Stimulated activated naive CD8-positive, alpha-beta T cell treated with anti-CD3 and anti-CD28 coated beads, Interleukin-15, amount 100 ng/mL, for 72 hours (primary cell): ENCODE measurements at regions not wholly inside any gene's neighbourhood (a gene's known extent, or its start where the extent isn't known, plus 50 kb on each side); places are given as distances from the start of the nearest gene placed in this dataset.
"Not testable (repeated sequence)": the region's sequence is repeated elsewhere in the genome, so short reads cannot be mapped to it uniquely, and the experiment has no call there.

Source experiments
- ATAC-seq: fragments of 150-1000 bp; cut with Tn5 transposase; 2 replicates; pipeline ENCODE4 v1.10.0; 2021; ENCODE audit warnings: mild to moderate bottlenecking, moderate library complexity
- DNase-seq, 2 donors: peaks; one replicate each; pipeline ENCODE4 v3.0.0; 2021 to 2022
- H3K27ac Mint-ChIP-seq, 2 donors: one replicate each; pipeline ENCODE4 v1.8.0; 2022; ENCODE audit warnings: mild to moderate bottlenecking in 2 of 2, mixed read lengths in 2 of 2, moderate library complexity in 2 of 2
- H3K27me3 Mint-ChIP-seq: one replicate; pipeline ENCODE4 v1.8.0; 2022; ENCODE audit warnings: mixed read lengths
- H3K4me1 Mint-ChIP-seq: one replicate; pipeline ENCODE4 v1.8.0; 2022; ENCODE audit warnings: mild to moderate bottlenecking, mixed read lengths
- H3K4me3 Mint-ChIP-seq, 2 donors: one replicate each; pipeline ENCODE4 v1.8.0; 2022; ENCODE audit warnings: mild to moderate bottlenecking in 2 of 2, mixed read lengths in 2 of 2, moderate library complexity in 1 of 2
- H3K9me3 Mint-ChIP-seq, 2 donors: one replicate each; pipeline ENCODE4 v1.8.0; 2022; ENCODE audit warnings: mixed read lengths in 2 of 2

DNA sequence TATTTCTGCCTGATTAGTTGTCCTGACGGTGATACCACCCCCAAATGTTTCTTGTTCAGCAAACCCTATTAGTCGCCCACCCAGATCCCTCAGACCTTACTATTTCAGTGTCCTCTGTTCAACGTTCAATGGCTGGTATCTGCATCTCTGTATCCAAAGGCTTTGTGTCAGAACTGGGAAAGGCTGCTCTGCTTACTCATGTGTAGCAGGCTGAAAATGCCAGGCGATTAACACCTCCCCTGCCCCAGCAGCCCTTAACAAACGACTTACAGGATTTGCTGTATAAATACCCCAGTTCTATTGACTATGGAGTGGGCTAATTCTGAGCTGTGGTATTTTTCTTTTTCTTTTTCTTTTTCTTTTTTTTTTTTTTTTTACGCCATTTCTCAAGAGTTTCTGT lies 415.0 kb downstream of the ZNF674 start:
- Mint-ChIP-seq H3K4me1 (no peaks in the 10 kb centered on the region), H3K9me3 (no peaks in the 10 kb centered on the region), H3K27me3 (no peaks in the 10 kb centered on the region), H3K27ac (no peak overlapping the region), H3K4me3 (no peak overlapping the region)
- DNase-seq: no peak
- ATAC-seq: no peak

DNA sequence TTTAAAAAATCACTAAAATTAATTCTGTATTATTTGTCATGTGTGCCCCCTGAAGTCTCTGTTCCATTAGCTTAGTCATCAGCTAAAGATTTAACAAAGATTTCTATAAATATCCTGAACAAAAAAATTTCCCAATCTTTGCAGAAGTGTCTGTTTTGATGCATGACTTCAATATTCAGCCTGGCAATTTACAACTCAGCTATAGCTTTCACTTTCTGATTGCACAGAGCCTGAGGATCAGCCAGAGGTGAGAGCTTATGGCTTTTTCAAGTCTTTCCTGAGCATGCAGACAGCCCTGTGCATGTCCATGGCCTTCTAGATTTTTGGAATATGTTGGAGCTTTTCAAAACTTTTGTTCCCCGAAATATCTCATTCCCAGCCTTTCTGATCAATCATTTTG lies 420.1 kb downstream of the ZNF674 start:
- DNase-seq (no peak), ATAC-seq (no peak)
- no peak overlapping the region for H3K27ac Mint-ChIP-seq
- no peaks in the 10 kb centered on the region for H3K4me1 Mint-ChIP-seq
- H3K4me3 Mint-ChIP-seq: no peak overlapping the region
- H3K27me3 Mint-ChIP-seq: no peaks in the 10 kb centered on the region
- H3K9me3 Mint-ChIP-seq: no peaks in the 10 kb centered on the region

DNA sequence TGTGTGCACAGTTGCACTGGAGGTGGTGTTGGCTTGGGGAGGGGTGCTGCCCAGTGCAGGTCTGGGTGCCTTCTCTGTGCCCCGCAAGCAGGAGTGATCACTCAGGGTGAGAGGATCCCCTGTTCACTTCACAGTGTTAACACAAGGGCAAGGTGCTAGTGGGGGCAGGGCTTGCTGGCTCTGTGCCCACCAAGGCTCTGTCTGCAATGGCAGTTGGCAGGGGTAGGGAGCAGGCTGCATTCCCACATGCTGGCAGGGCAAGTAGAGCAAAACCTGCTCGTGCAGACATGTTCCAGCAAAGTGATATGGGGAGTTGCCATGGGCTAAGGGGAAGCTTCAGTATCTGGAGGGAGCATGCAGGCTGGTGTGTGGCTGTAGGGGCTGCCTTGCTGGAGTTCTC lies 428.0 kb downstream of the ZNF674 start:
- no peak for DNase-seq
- Mint-ChIP-seq H3K27ac (no peak overlapping the region), H3K9me3 (no peaks in the 10 kb centered on the region), H3K27me3 (no peaks in the 10 kb centered on the region), H3K4me3 (no peak overlapping the region), H3K4me1 (no peaks in the 10 kb centered on the region)
- no peak for ATAC-seq

DNA sequence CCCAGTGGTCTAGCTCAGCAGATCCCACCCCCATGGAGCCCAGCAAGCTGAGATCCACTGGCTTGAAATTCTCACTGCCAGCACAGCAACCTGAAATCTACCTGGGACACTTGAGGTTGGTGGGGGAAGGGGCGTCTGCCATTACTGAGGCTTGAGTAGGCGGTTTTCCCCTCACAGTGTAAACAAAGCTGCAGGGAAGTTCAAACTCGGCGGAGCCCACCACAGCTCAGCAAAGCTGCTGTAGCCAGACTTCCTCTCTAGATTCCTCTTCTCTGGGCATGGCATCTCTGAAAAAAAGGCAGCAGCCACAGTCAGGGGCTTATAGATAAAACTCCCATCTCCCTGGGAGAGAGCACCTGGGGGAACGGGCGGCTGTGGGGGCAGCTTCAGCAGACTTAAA lies 457.9 kb downstream of the ZNF674 start:
- peaks cover 11 to 12% of the 10 kb centered on the region in 2 donors for H3K9me3 Mint-ChIP-seq
- H3K4me1 Mint-ChIP-seq, H3K27ac Mint-ChIP-seq, H3K27me3 Mint-ChIP-seq, H3K4me3 Mint-ChIP-seq, DNase-seq, ATAC-seq: not testable (repeated sequence)

DNA sequence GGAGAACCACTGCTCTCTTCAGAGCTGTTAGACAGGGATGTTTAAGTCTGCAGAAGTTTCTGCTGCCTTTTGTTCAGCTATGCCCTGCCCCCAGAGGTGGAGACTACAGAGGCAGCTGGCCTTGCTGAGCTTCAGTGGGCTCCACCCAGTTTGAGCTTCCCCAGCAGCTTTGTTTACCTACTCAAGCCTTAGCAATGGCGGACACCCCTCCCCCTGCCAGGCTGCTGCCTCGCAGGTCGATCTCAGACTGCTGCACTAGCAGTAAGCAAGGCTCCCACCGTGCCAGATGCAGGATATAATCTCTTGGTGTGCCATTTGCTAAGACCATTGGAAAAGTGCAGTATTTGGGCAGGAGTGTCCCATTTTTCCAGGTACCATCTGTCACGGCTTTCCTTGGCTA lies 465.1 kb downstream of the ZNF674 start:
- not testable (repeated sequence) for H3K27me3 Mint-ChIP-seq, DNase-seq, H3K4me3 Mint-ChIP-seq, H3K4me1 Mint-ChIP-seq, ATAC-seq, H3K27ac Mint-ChIP-seq
- peaks cover 0 to 10% of the 10 kb centered on the region in 2 donors for H3K9me3 Mint-ChIP-seq

DNA sequence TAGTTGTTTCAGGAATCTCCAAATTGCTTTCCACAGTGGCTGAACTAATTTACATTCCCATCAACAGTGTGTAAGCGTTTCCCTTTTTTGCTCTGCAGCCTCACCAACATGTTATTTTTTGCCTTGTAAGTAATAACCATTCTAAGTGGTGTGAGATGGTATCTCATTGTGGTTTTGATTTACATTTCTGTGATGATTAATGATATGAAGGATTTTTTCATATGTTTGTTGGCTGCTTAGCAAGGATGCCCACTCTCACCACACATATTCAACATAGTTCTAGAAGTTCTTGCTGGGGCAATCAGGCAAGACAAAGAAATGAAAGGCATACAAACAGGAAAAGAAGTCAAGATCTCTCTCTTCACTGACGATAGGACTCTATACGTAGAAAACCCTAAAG lies 472.4 kb downstream of the ZNF674 start:
- H3K27me3 Mint-ChIP-seq: no peaks in the 10 kb centered on the region
- DNase-seq: no peak
- H3K9me3 Mint-ChIP-seq: peaks cover 0 to 5% of the 10 kb centered on the region in 2 donors
- H3K27ac Mint-ChIP-seq: no peak overlapping the region
- ATAC-seq: no peak
- no peak overlapping the region for H3K4me3 Mint-ChIP-seq
- no peaks in the 10 kb centered on the region for H3K4me1 Mint-ChIP-seq

DNA sequence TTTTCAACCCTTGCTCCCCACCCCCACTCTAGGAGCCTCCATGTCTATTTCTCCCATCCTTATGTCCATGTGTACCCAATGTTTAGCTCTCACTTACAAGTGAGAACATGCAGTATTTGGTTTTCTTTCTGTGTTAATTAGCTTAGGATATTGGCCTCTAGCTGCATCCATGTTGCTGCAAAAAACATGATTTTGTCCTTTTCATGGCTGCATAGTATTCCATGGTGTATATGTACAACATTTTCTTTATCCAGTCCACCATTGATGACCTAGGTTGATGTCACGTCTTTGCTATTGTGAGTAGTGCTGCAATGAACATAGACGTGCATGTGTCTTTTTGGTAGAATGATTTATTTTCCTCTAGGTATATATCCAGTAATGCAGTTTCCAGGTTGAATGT lies 472.8 kb downstream of the ZNF674 start:
- Mint-ChIP-seq H3K9me3 (peaks cover 0 to 3% of the 10 kb centered on the region in 2 donors), H3K27ac (no peak overlapping the region), H3K27me3 (no peaks in the 10 kb centered on the region), H3K4me1 (no peaks in the 10 kb centered on the region), H3K4me3 (no peak overlapping the region)
- no peak for ATAC-seq
- DNase-seq: no peak

DNA sequence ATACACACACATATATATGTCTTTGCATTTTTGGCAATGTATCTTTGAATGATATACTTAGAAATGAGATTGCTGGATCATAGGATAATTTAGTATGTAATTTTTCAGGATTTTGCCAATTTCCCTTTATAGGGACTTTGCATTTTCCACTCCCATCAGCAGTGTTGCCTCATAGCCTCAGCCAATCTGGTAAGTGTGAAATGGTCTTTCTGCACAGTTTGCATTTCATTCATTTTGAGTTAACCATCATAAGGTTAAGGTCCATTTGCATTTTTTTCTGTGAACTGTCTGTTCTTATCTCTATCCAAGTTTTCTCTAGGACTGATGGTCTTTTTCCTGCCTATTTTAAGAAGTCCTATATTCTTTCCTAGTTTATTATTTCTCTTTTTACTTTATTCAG lies 474.8 kb downstream of the ZNF674 start:
- ATAC-seq: no peak
- H3K9me3 Mint-ChIP-seq: no peaks in the 10 kb centered on the region
- no peak overlapping the region for H3K27ac Mint-ChIP-seq
- H3K4me1 Mint-ChIP-seq: no peaks in the 10 kb centered on the region
- H3K4me3 Mint-ChIP-seq: no peak overlapping the region
- no peaks in the 10 kb centered on the region for H3K27me3 Mint-ChIP-seq
- no peak for DNase-seq

DNA sequence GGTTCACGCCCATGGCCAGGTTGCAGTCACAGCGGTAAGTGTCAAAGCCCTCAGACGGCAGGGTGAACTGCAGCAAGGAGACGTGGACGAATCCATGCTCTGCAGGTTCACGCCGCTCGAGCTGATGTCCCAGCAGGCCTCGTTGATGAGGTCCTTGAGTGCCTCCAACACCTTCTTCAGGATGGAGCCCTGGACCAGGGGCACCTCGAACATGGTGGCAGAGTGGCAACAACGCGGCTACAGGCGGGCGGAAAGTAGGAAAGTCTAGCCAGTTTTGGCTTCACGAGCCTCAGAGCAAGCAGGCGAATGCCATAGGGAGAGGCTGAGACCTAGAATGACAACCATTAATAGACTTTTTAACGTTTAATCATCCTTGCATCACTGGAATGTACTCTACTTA lies 485.9 kb downstream of the ZNF674 start:
- DNase-seq (no peak), ATAC-seq (no peak)
- Mint-ChIP-seq H3K27ac (no peak overlapping the region), H3K4me1 (no peaks in the 10 kb centered on the region), H3K9me3 (peaks cover 0 to 11% of the 10 kb centered on the region in 2 donors), H3K27me3 (no peaks in the 10 kb centered on the region), H3K4me3 (no peak overlapping the region)

DNA sequence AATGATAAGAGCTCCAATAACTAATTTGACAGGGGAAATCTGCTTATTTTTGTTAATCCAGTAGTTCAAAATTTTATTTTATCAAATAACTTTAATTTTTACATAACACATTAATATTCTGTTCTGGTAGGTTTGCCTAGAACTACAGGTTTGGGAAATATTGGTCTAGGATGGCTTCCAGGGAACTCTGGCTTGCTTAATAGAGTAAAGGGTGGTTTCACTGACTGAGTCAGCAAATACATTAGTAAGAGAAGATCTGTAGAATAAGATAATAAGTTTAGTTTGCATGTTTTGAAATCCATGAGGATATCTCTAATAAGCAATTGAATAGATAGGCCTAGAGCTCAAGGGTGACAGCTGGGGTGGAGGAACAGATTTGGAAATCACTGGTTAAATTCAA lies 500.7 kb downstream of the ZNF674 start:
- H3K4me1 Mint-ChIP-seq: no peaks in the 10 kb centered on the region
- H3K9me3 Mint-ChIP-seq: peaks cover 13 to 18% of the 10 kb centered on the region in 2 donors
- H3K4me3 Mint-ChIP-seq: no peak overlapping the region
- ATAC-seq (no peak), DNase-seq (no peak)
- no peak overlapping the region for H3K27ac Mint-ChIP-seq
- H3K27me3 Mint-ChIP-seq: peaks cover 9% of the 10 kb centered on the region

DNA sequence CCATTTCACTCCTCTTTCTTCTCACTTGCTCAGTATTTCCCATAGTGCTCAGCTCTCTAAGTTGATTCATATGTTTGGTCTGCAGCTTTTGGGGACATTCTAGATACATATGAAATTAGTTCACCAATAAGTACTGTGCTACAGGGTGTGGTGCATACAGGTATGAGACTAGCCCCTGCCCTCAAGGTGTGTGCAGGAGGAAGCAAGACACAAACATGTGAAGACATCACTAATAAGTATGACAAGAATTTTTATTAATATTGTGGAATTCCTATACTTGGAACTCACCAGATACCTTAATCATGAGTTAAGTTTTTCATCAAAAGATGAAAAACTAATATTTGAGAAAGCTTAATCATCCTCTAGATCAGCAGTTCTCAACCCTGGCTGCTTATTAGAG lies 505.2 kb downstream of the ZNF674 start:
- ATAC-seq (no peak), DNase-seq (no peak)
- Mint-ChIP-seq H3K4me3 (no peak overlapping the region), H3K4me1 (no peaks in the 10 kb centered on the region), H3K27ac (no peak overlapping the region), H3K9me3 (peaks cover 6 to 8% of the 10 kb centered on the region in 2 donors), H3K27me3 (no peaks in the 10 kb centered on the region)

DNA sequence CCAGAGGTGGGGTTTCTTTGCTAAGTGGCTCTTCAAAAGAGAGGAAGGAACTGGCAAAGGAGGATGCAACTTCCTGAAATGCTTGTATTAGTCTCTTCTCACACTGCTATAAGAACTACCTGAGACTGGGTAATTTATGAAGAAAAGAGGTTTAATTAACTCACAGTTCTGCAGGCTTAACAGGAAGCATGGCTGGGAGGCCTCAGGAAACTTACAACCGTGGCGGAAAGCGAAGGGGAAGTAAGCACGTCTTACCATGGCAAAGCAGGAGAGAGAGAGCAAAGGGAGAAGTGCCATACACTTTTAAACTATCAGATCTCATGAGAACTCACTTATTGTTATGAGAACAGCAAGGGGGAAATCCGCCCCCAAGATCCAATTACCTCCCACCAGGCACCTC lies 505.7 kb downstream of the ZNF674 start:
- Mint-ChIP-seq H3K27me3 (no peaks in the 10 kb centered on the region), H3K4me3 (no peak overlapping the region), H3K9me3 (peaks cover 6 to 8% of the 10 kb centered on the region in 2 donors), H3K27ac (peak overlapping the region in 1 of 2 donors; percentile 86), H3K4me1 (no peaks in the 10 kb centered on the region)
- ATAC-seq (no peak), DNase-seq (no peak)

DNA sequence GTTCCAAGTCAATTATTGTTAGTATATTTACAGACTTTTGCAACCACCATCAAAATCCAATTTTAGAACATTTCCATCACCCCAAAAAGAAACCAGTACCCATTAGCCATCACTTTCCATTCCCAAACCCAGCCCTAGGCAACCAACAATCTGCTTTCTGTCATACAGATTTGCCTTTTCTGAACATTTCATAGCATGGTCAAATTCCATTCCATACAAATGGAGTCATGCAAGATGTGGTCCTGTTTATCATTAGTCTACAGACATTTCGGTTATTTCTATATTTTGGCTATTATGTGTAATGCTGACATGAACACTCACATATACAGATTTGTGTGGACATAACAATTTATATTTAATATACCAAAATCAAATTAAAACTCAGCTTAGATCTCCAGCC lies 508.7 kb downstream of the ZNF674 start:
- ATAC-seq: no peak
- Mint-ChIP-seq H3K9me3 (peaks cover 4 to 5% of the 10 kb centered on the region in 2 donors), H3K27ac (no peak overlapping the region), H3K4me1 (no peaks in the 10 kb centered on the region), H3K27me3 (no peaks in the 10 kb centered on the region), H3K4me3 (no peak overlapping the region)
- DNase-seq: no peak

DNA sequence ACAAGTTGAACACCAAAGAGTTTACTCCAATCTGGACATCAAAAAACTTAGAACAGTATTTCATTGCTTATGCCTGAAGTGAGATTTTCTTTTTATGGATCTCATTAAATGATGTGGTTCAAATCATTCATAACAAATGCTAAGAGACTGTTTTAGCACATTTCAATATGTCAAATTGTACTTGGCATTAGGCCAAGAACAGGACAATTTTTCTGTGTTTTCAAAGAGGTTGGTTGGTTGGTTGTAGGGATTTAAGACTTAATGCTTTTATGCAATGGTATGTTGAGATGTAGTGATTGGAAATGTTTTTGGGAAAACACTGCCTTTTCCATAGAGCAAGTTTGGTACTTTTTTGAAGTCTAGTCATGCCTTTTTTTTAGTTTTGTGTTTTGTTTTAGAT lies 510.4 kb downstream of the ZNF674 start:
- no peaks in the 10 kb centered on the region for H3K9me3 Mint-ChIP-seq
- H3K27ac Mint-ChIP-seq: no peak overlapping the region
- ATAC-seq (no peak), DNase-seq (no peak)
- H3K27me3 Mint-ChIP-seq: no peaks in the 10 kb centered on the region
- no peaks in the 10 kb centered on the region for H3K4me1 Mint-ChIP-seq
- H3K4me3 Mint-ChIP-seq: no peak overlapping the region

DNA sequence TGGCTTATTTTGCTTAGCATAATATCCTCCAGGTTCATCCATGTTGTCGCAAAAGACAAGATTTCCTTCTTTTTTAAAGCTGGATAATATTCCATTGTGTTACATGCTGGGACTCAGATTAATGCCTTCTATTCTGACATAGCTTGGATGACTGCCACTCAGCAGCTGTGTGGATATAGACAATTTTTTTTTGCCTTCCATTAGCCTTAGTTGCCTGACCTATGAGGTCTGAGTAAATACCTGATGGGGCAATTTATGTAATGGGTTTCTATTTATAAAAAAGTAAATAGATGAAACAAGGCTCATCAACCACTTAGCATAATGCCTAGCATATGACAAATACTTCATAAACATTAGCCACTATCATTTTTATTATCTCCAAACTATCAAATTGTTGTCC lies 515.4 kb downstream of the ZNF674 start:
- no peaks in the 10 kb centered on the region for H3K4me1 Mint-ChIP-seq
- DNase-seq (no peak), ATAC-seq (no peak)
- H3K4me3 Mint-ChIP-seq: no peak overlapping the region
- no peaks in the 10 kb centered on the region for H3K27me3 Mint-ChIP-seq
- no peaks in the 10 kb centered on the region for H3K9me3 Mint-ChIP-seq
- H3K27ac Mint-ChIP-seq: no peak overlapping the region

DNA sequence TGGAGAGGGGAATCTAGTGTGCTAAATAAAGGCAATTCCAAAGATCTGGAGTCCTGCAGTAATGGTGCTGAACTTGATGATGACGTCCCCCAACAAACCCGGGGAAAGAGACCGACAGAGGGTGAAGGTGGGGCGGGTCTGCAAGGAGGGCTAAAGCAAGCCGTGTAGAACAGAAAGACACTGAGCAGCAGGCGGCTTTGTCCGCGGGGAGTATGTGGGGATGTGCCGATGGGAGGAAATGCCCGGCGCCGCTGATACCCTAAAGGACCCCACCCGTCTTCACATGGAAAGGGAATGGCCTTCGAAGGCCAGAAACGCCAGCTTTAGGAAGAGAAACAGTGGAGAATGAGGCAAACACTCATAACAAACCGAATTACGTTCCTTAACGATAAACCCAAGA lies 528.9 kb downstream of the ZNF674 start:
- Mint-ChIP-seq H3K27me3 (no peaks in the 10 kb centered on the region), H3K4me1 (no peaks in the 10 kb centered on the region), H3K9me3 (no peaks in the 10 kb centered on the region), H3K4me3 (no peak overlapping the region), H3K27ac (no peak overlapping the region)
- ATAC-seq (no peak), DNase-seq (no peak)

DNA sequence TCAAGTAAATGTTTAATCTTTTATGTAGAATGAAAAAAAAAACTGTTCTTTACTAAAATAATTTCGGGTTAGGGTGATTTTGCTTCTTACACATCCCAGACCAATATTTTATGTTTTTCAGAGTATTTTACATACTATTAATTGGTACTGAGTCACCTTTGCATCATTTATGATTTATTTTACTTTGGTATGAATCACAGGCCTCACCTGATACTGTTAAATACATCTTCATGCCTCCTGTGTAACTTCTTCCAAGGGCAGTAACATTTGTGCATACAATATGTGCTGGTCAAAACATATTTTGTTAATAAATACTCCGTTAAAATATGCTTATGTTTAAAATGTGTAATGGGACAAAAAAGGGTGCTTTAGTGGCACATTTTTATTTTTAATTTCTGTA lies 529.6 kb downstream of the ZNF674 start:
- ATAC-seq (no peak), DNase-seq (no peak)
- Mint-ChIP-seq H3K4me3 (no peak overlapping the region), H3K27ac (no peak overlapping the region), H3K27me3 (no peaks in the 10 kb centered on the region), H3K4me1 (no peaks in the 10 kb centered on the region), H3K9me3 (no peaks in the 10 kb centered on the region)
